MM.1S (cell line): ENCODE measurements at regions not wholly inside any gene's neighbourhood (a gene's known extent, or its start where the extent isn't known, plus 50 kb on each side); places are given as distances from the start of the nearest gene placed in this dataset.

Experiments used
- DNase-seq: peaks from one replicate; pipeline ENCODE4 v3.0.0-alpha.2; 2015
- H2AFZ ChIP-seq: fragments of 300-600 bp; sonication (generic); 2 replicates; pipeline ENCODE4 v1.6.0; 2016; ENCODE audit warnings: antibody characterized with exemption, low read length
- H3F3A ChIP-seq: fragments of 300-600 bp; sonication (generic); 2 replicates; pipeline ENCODE4 v1.6.1; 2016; ENCODE audit warnings: mild to moderate bottlenecking, antibody characterized with exemption, low read length, moderate library complexity, mixed read lengths; ENCODE audit not compliant: insufficient read depth
- H3K27ac ChIP-seq: fragments of 300-600 bp; sonication (generic); 2 replicates; pipeline ENCODE4 v1.5.1; 2016; ENCODE audit warnings: mild to moderate bottlenecking, low read length
- H3K27me3 ChIP-seq: fragments of 300-600 bp; sonication (generic); replicated peaks from 2 replicates; pipeline ENCODE4 v1.6.0; 2016; ENCODE audit warnings: low read length; ENCODE audit not compliant: insufficient read depth
- H3K36me3 ChIP-seq: fragments of 300-600 bp; sonication (generic); replicated peaks from 2 replicates; pipeline ENCODE4 v1.6.1; 2016; ENCODE audit warnings: mild to moderate bottlenecking, low read length, mixed read lengths; ENCODE audit not compliant: insufficient read depth
- H3K4me1 ChIP-seq: fragments of 300-600 bp; sonication (generic); 2 replicates; pipeline ENCODE4 v1.6.1; 2016; ENCODE audit warnings: low read length, mixed read lengths
- H3K4me2 ChIP-seq: fragments of 300-600 bp; sonication (generic); 2 replicates; pipeline ENCODE4 v1.6.0; 2016; ENCODE audit warnings: low read depth, low read length
- H3K4me3 ChIP-seq: fragments of 300-600 bp; sonication (generic); 2 replicates; pipeline ENCODE4 v1.5.1; 2016; ENCODE audit warnings: low read length, mixed read lengths
- H3K79me2 ChIP-seq: fragments of 300-600 bp; sonication (generic); 2 replicates; pipeline ENCODE4 v1.6.1; 2016; ENCODE audit warnings: mixed run types, low read length, mixed read lengths
- H3K9ac ChIP-seq: fragments of 300-600 bp; sonication (generic); 2 replicates; pipeline ENCODE4 v1.6.1; 2016; ENCODE audit warnings: low read length, mixed read lengths
- H3K9me2 ChIP-seq: fragments of 300-600 bp; sonication (generic); replicated peaks from 2 replicates; pipeline ENCODE4 v1.6.1; 2016; ENCODE audit warnings: mild to moderate bottlenecking, low read length, mixed read lengths; ENCODE audit not compliant: insufficient read depth
- H3K9me3 ChIP-seq: fragments of 300-600 bp; sonication (generic); replicated peaks from 2 replicates; pipeline ENCODE4 v1.6.1; 2016; ENCODE audit warnings: mild to moderate bottlenecking, low read length, mixed read lengths; ENCODE audit not compliant: insufficient read depth
- H4K20me1 ChIP-seq: fragments of 300-600 bp; sonication (generic); 2 replicates; pipeline ENCODE4 v1.6.1; 2016; ENCODE audit warnings: mild to moderate bottlenecking, low read length, moderate library complexity, mixed read lengths; ENCODE audit not compliant: insufficient read depth
- EZH2 ChIP-seq: fragments of 300-600 bp; sonication (generic); optimal IDR thresholded peaks from 2 replicates; pipeline ENCODE3; 2017; ENCODE audit warnings: low read depth, mild to moderate bottlenecking, antibody characterized with exemption, low read length, mixed read lengths
- EZH2phosphoT487 ChIP-seq: fragments of 300-600 bp; sonication (generic); IDR thresholded peaks from 2 replicates; pipeline ENCODE4 v1.6.1; 2018; ENCODE audit warnings: antibody characterized with exemption, low read length
- TF ChIP-seq, protein P1 (sequence below): fragments of 300-600 bp; sonication (generic); IDR thresholded peaks from 2 replicates; pipeline ENCODE4 v1.5.1; 2016; ENCODE audit warnings: antibody characterized with exemption, low read length, mixed read lengths

DNA sequence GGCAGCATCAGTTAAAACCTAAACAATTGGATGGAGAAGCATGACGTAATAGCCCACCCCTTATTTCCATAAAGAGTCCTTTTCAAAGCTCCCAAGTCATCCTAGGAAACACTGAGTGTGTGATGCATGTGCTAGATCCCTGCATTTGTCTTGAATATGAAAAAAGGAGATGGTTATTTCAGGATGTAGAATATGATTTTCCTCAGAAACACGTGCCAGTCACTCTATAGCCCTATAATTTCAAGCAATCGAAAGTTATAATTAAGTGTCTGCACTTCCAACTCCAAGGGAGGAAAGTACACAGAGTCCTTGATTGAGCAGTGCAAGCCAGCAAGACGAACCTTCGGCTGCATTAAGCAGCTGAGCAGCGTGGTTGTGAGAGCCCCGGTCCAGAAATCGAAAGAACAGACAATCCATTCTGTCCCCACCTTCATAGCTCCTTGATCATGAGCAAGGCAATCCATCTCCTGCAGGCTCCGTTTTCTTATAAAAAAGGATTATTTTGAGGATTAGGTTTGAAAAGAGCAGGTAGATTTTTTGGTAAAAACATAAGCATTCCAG lies 287.7 kb downstream of the FBXO15 start:
- Histone ChIP-seq H3K4me2 (no peak overlapping the region), H3K27me3 (no peaks in the 10 kb centered on the region), H3K9me2 (no peaks in the 10 kb centered on the region), H4K20me1 (no peaks in the 10 kb centered on the region), H3F3A (0 out of 2 replicates have a peak, but pooled peaks cover 3% of the 10 kb centered on the region), H3K9ac (no peak overlapping the region), H3K27ac (no peak overlapping the region), H3K79me2 (no peaks in the 10 kb centered on the region), H3K9me3 (no peaks in the 10 kb centered on the region), H2AFZ (no peak overlapping the region), H3K36me3 (no peaks in the 10 kb centered on the region), H3K4me3 (no peak overlapping the region), H3K4me1 (peaks cover 14% of the 10 kb centered on the region)
- DNase-seq, result no peak
- TF ChIP-seq EZH2phosphoT487 (no peak), EZH2 (no peak)
- TF ChIP-seq, protein P1, sequence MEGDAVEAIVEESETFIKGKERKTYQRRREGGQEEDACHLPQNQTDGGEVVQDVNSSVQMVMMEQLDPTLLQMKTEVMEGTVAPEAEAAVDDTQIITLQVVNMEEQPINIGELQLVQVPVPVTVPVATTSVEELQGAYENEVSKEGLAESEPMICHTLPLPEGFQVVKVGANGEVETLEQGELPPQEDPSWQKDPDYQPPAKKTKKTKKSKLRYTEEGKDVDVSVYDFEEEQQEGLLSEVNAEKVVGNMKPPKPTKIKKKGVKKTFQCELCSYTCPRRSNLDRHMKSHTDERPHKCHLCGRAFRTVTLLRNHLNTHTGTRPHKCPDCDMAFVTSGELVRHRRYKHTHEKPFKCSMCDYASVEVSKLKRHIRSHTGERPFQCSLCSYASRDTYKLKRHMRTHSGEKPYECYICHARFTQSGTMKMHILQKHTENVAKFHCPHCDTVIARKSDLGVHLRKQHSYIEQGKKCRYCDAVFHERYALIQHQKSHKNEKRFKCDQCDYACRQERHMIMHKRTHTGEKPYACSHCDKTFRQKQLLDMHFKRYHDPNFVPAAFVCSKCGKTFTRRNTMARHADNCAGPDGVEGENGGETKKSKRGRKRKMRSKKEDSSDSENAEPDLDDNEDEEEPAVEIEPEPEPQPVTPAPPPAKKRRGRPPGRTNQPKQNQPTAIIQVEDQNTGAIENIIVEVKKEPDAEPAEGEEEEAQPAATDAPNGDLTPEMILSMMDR, result no peak

DNA sequence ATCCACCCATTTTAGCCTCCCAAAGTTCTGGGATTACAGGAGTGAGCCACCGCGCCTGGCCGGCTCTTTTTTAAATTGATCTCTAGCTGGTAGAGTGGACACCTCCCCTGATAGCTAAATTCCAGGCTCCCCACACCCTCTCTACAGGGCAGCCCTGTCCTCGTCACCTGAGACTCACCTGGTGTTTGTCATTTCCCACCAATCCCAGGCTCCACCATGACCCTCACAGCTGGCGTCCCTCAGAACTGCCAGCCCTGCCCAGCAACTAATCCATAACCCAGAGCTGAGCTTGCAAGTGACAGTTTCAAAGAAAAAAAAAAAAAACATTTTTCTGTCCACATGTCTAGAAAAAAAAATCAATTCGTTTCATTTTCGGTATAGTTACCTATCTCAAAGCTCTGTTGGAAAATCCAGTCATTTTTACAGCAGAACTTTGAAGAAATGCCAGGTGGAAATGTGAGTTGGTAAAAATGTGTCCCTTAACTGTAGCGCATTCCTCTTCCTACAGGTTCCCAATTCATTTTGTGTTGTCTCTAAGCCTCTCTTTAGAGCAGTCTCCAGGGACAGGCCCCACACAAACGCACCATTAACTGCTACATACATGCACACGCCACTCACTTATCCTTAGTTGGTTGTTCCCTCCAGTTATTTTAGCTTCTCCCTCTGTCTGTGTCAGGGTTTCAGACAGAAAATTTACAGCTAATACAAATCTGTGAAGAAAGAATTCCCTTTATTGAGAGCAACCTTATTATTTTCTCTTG lies 294.7 kb downstream of the FBXO15 start:
- no peaks in the 10 kb centered on the region for H3K27me3 ChIP-seq
- no peak overlapping the region for H2AFZ ChIP-seq
- no peaks in the 10 kb centered on the region for H3K79me2 ChIP-seq
- no peaks in the 10 kb centered on the region for H3K9me3 ChIP-seq
- no peaks in the 10 kb centered on the region for H4K20me1 ChIP-seq
- no peak overlapping the region for H3K4me3 ChIP-seq
- no peak for DNase-seq
- no peak overlapping the region for H3K9ac ChIP-seq
- no peaks in the 10 kb centered on the region for H3F3A ChIP-seq
- H3K4me2 ChIP-seq, result no peak overlapping the region; the same call in 1 of the 2 replicates
- TF ChIP-seq, protein P1, result no peak
- TF ChIP-seq EZH2phosphoT487 (no peak), EZH2 (no peak)
- no peaks in the 10 kb centered on the region for H3K9me2 ChIP-seq
- H3K36me3 ChIP-seq, result no peaks in the 10 kb centered on the region
- no peaks in the 10 kb centered on the region for H3K4me1 ChIP-seq
- no peak overlapping the region for H3K27ac ChIP-seq

DNA sequence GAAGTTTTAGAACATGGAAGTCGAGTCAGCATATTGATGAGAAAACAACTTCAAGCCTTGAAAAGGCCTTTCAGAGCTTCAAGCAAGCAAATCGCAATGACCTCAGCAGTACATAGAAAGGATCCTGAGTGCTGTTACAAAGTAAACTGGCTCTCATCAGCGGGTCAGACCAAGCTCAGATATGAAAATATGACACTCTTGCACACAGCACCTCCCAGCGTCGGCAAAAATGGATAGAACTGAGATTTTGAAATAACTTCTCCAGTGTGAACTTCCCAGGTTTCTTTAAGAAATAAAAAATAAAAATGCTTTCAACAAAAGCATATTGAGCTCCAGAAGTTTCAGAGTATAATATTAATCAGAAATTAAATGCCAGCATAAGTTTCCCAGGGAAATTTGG lies 296.9 kb downstream of the FBXO15 start:
- Histone ChIP-seq H3K27me3 (no peaks in the 10 kb centered on the region), H3K79me2 (no peaks in the 10 kb centered on the region), H3K4me3 (no peak overlapping the region), H3F3A (no peaks in the 10 kb centered on the region), H2AFZ (no peak overlapping the region), H4K20me1 (no peaks in the 10 kb centered on the region), H3K9me2 (no peaks in the 10 kb centered on the region), H3K4me1 (no peaks in the 10 kb centered on the region), H3K27ac (no peak overlapping the region), H3K36me3 (no peaks in the 10 kb centered on the region), H3K9ac (no peak overlapping the region), H3K9me3 (no peaks in the 10 kb centered on the region), H3K4me2 (no peak overlapping the region)
- DNase-seq, result no peak
- TF ChIP-seq EZH2 (no peak), EZH2phosphoT487 (no peak)
- TF ChIP-seq, protein P1, result no peak
